Activated CD4-positive, alpha-beta T cell treated with anti-CD3 and anti-CD28 coated beads, Interleukin-2, amount 50 U/mL, for 48 hours (primary cell): ENCODE measurements at regions not wholly inside any gene's neighbourhood (a gene's known extent, or its start where the extent isn't known, plus 50 kb on each side); places are given as distances from the start of the nearest gene placed in this dataset.

ENCODE experiments used
- DNase-seq, 2 experiments: peaks; one replicate each; pipeline ENCODE4 v3.0.0-alpha.2; 2020

DNA sequence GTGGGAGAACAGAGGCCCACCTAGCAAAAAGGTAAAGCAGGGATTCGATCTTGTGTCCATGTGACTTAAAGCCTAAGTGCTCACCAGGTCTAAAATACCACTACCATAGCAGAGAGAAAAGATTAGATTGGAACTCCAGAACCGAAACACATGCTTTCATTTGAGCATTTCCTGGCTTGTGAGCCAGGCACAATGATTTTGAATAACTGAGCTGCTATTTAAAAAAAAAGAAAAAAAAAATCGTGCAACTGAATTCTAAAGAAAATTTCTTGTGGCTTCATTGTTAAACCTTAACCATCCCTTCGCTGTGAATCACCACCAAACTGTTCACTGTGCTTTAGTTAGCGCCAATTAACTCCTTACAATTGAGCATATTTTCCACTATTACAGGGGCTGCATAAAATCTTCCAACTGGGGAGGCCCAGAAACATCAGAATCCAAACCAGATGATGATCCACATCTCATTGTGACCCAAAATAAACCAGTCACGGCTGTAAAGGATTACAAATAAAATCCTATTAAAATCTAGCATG, 366.4 kb upstream of the ERCC4 start:
- DNase-seq, result no peak

DNA sequence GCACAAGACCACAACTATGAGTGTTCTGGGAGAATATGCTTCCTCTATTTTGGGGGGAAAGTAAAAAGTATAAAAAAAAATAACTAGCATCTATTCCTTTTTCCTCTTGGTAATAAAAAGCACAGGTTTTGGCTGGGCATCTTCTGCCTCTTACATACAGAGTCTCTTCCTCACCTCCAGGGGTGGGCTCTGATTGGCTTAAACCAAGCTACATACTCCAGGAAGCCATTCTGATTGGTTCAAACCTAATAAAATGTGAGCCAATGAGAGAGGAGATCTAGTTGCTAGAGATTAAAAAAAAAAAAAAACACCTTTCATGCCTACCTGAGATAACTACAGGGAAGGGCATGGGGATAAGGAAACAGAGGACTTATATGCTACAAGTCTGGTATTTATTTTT, 365.9 kb upstream of the ERCC4 start:
- no peak for DNase-seq

DNA sequence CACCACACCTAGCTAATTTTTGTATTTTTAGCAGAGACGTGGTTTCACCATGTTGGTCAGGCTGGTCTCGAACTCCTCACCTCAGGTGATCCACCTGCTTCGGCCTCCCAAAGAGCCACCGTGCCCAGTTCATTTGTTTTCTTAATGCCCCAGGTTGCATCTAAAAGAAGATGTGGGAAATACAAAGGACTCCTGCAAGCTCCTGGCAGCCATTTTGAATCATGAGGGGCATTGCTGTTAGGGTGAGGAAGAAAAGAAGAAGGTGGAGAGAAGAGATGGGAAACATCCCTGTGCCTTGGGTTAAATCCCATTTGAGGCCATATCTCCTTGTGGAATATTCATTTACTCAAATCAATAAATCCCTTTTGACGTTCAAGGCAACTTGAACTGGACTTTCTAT, 365.3 kb upstream of the ERCC4 start:
- DNase-seq, result no peak

DNA sequence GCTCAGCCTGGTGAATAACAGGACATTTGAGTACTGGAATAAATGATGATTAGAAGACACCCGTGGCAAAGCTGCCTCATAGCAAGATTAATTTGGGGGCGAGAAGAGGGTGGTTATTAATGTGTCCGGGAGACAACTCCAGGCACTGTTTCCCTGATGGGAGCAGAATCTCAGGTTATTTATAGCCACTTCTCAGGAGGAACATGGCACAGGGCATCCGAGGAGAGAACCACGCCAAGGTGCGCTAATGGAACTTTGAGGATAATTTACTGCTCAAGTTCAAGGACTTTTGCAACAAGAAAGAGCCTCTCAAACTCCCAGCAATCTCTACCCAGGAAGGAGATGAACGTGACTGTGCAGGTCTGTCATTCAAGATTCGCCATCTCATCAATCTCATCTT, 362.5 kb upstream of the ERCC4 start:
- no peak for DNase-seq

GRCh38 chr16:13558752-13559151, 361.2 kb upstream of the ERCC4 start:
- DNase-seq, result no peak

GRCh38 chr16:13559624-13560023, 360.3 kb upstream of the ERCC4 start:
- no peak for DNase-seq

- no peak for DNase-seq
These were observed 359.8 kb upstream of the ERCC4 start for GRCh38 chr16:13560151-13560550.

- DNase-seq, result no peak
These were observed 358.5 kb upstream of the ERCC4 start for GRCh38 chr16:13561291-13562070.

DNA sequence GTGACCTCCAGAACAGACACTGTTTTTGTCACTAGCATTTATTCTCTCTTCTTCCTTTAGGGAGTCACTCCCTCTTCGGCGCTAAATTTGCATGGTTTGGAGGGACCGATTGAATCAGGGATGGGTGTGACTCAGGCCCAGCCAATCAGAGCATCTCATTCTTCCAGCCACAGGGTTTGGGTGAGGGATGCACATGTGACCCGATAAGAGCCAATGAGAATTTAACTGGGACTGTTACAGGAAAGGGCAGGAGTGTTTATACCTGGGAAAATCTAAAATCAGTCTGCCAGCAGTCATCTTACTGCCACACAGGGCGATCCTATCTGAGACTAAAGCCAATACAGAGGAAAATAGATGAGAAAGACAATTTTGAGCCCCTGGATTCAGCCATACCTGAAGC, 351.2 kb upstream of the ERCC4 start:
- no peak for DNase-seq

DNA sequence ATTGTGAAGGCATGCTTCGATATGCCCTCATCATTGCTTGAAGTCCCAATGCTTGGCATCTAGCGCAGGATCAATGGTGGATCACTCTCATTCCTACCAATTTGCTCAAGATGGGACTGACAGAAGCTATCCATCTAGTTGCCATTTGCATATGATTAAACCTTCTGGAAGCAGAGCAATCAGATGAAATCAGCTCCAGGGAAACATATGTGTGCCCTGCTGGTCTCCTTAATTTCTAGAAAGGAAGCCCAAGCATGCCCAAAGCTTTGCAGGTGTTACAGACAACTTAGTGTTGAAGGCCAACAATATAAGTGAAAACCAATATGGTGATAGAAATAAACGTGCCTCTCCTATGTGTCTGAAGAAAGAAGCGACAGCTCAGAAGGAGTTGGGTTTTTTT, 350.0 kb upstream of the ERCC4 start:
- no peak for DNase-seq

- no peak for DNase-seq
These were observed 348.9 kb upstream of the ERCC4 start for GRCh38 chr16:13571036-13571435.

GRCh38 chr16:13573903-13574302, 346.1 kb upstream of the ERCC4 start:
- DNase-seq, result no peak

GRCh38 chr16:13586051-13586450, 333.9 kb upstream of the ERCC4 start:
- no peak for DNase-seq

DNA sequence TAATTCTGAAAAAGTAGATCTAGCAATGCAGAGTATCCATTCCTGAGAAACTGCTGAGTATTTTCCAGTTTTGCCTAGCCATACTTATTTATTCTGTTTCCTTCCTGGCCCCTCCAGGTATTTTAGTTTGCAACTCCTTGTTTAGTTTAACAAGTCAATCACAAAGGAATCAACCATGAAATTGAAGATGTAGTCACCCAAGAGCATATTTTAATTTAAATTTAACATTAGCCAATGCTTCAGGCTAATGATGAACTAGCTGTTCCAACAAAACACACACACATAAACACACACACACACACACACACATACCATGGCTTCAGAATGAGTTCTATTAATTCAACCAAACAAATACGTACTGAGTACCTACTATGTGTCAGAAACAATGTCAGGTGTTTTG, 332.8 kb upstream of the ERCC4 start:
- DNase-seq, result no peak

- no peak for DNase-seq
These were observed 325.1 kb upstream of the ERCC4 start for GRCh38 chr16:13594823-13595222.

DNA sequence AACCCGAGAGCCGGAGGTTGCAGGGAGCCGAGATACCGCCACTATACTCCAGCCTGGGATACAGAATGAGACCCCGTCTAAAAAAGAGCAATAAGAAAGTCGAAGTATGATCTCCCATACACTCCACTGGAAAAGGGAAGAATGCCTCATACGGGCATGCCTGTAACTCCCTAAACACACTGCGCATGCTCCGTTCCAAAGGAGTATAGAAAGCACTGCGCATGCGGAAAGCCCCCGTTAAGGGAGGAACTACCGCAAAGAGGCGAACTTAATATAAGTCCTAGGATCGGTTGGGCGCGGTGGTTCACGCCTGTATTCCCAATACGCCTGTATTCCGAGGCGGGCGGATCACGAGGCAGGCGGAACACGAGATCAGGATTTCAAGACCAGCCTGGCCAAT, 313.1 kb upstream of the ERCC4 start:
- DNase-seq, result no peak

DNA sequence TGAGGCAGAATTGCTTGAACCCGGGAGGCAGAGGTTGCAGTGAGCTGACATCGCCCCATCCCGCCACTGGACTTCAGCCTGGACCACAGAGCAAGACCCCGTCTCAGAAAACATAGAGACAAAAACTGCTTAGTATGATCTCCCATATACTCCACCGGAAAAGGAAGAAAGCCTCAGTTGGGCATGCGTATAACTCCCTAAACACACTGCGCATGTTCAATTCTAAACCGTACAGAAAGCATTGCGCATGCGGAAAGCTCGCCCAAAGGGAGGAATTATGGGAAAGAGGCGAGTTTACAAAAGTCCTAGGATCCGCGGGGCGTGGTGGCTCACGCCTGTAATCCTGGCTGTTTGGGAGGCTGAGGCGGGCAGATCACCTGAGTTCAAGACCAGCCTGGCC, 312.7 kb upstream of the ERCC4 start:
- DNase-seq, result no peak

GRCh38 chr16:13611596-13611995, 308.4 kb upstream of the ERCC4 start:
- no peak for DNase-seq

GRCh38 chr16:13612623-13613022, 307.3 kb upstream of the ERCC4 start:
- no peak for DNase-seq

DNA sequence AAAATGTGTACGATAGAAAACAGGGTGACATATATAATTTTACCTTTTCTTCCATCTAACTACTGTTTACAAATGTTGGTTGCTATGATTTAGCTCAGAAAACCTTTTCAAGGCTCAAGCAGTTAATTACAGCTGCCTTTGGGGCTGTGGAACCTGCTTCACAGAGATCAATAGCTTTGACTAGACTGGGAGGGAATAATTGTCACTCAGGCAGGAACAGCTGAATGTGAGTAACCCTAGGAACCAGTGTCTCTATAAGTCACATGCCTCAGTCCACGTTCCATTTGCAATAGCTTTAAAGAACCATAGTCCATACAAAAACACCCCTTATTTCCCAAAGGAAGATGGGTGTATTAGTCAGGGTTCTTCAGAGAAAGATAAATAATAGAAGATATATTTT, 306.8 kb upstream of the ERCC4 start:
- no peak for DNase-seq

GRCh38 chr16:13621639-13622038, 298.3 kb upstream of the ERCC4 start:
- DNase-seq, result no peak

GRCh38 chr16:13628156-13628555, 291.8 kb upstream of the ERCC4 start:
- DNase-seq, result no peak

- no peak for DNase-seq
These were observed 290.2 kb upstream of the ERCC4 start for GRCh38 chr16:13629704-13630103.

DNA sequence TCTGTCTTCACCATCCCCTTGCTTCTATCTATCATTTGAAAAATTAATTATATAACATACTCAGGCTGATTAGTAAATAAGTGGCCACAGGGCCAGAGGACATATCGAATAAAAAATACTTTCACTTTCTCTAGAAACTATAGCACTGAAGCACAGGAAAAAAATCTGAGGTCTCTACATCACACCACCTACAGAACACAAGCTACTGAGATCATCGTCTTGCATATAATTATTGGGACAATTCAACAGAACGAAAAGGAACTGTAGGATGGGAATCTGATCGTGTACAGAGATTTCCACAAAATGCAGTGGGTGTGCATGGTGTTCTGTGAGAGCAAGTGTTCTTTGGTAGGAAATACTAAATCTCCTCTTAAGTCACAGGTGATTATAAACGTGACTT, 289.6 kb upstream of the ERCC4 start:
- no peak for DNase-seq

GRCh38 chr16:13631213-13631767, 288.7 kb upstream of the ERCC4 start:
- DNase-seq, result no peak
